B cell (primary cell): ENCODE measurements at regions not wholly inside any gene's neighbourhood (a gene's known extent, or its start where the extent isn't known, plus 50 kb on each side); places are given as distances from the start of the nearest gene placed in this dataset.

Experiments used
- ATAC-seq: fragments of 200-7000 bp; cut with Tn5 transposase; one replicate; pipeline ENCODE4 v1.10.0; 2021; ENCODE audit warnings: low read depth, mild to moderate bottlenecking, moderate number of reproducible peaks, moderate library complexity
- CTCF ChIA-PET: fragments of 350-600 bp; sonication (Branson Sonifier 250); formaldehyde crosslinking; loops from one replicate; lab custom pipeline; 2021; ENCODE audit warnings: antibody characterized with exemption, inconsistent platforms; lab: Charles Lee
- POLR2A ChIA-PET: fragments of 350-600 bp; sonication (Branson Sonifier 250); formaldehyde crosslinking; loops from one replicate; lab custom pipeline; 2021; ENCODE audit warnings: antibody characterized with exemption; lab: Charles Lee
- DNase-seq: peaks from one replicate; pipeline ENCODE4 v3.0.0; 2013
- H2AFZ ChIP-seq: 2 replicates; pipeline ENCODE4 v1.6.1; 2012; ENCODE audit warnings: mild to moderate bottlenecking, low read depth, low read length; ENCODE audit not compliant: insufficient read depth, poor library complexity, severe bottlenecking
- H3K27ac ChIP-seq, 2 donors: 1 replicate in 1 of 2; 2 replicates in 1 of 2; pipeline ENCODE4 v1.5.1; 2012 to 2013; ENCODE audit warnings: low read length in 2 of 2, mild to moderate bottlenecking in 2 of 2, moderate library complexity in 1 of 2
- H3K27me3 ChIP-seq, 4 experiments: fragments of 200-600 bp in 1 of 4; sonication (generic) in 1 of 4; replicated peaks in 1 of 4; 1 replicate in 2 of 4; 2 replicates in 2 of 4; pipeline versions ENCODE4 v1.6.1 to v1.7.0; 2013 to 2016; ENCODE audit warnings: low read length in 3 of 4, mild to moderate bottlenecking in 2 of 4, mixed read lengths in 1 of 4, moderate library complexity in 1 of 4; ENCODE audit not compliant: insufficient read depth in 4 of 4, control insufficient read depth in 3 of 4; ENCODE audit errors: control extremely low read depth in 1 of 4
- H3K36me3 ChIP-seq, 2 experiments: replicated peaks in 1 of 2; 1 replicate in 1 of 2; 2 replicates in 1 of 2; pipeline versions ENCODE4 v1.6.1 to v1.7.1; 2013; ENCODE audit warnings: low read length in 1 of 2; ENCODE audit not compliant: insufficient read depth in 2 of 2, control insufficient read depth in 1 of 2; ENCODE audit errors: control extremely low read depth in 1 of 2, extremely low read depth in 1 of 2
- H3K4me1 ChIP-seq, 2 donors: fragments of 200-600 bp in 1 of 2; sonication (generic) in 1 of 2; 1 replicate in 1 of 2; 2 replicates in 1 of 2; pipeline versions ENCODE4 v1.5.1 to v1.6.1; 2013 to 2017; ENCODE audit warnings: low read length in 2 of 2; ENCODE audit not compliant: control insufficient read depth in 2 of 2, insufficient read depth in 2 of 2
- H3K4me2 ChIP-seq: replicated peaks from 2 replicates; pipeline ENCODE3; 2012; ENCODE audit warnings: mild to moderate bottlenecking, low read depth, low read length; ENCODE audit not compliant: poor library complexity, severe bottlenecking
- H3K4me3 ChIP-seq, 5 experiments: fragments of 200-600 bp in 1 of 5; sonication (generic) in 1 of 5; 1 replicate in 3 of 5; 2 replicates in 2 of 5; pipeline versions ENCODE4 v1.5.1 to v1.7.0; 2011 to 2016; ENCODE audit warnings: low read length in 4 of 5, mild to moderate bottlenecking in 4 of 5, low read depth in 2 of 5, control low read depth in 1 of 5, moderate library complexity in 1 of 5; ENCODE audit not compliant: insufficient read depth in 1 of 5; ENCODE audit errors: control extremely low read depth in 1 of 5, extremely low read depth in 1 of 5
- H3K79me2 ChIP-seq: fragments of 200-600 bp; sonication (generic); one replicate; pipeline ENCODE4 v1.6.0; 2016; ENCODE audit warnings: low read length; ENCODE audit not compliant: control insufficient read depth, insufficient read depth
- H3K9ac ChIP-seq: fragments of 200-600 bp; sonication (generic); 2 replicates; pipeline ENCODE4 v1.6.1; 2017; ENCODE audit warnings: mild to moderate bottlenecking, low read length, moderate library complexity
- H3K9me3 ChIP-seq, 3 donors: one replicate each; pipeline versions ENCODE4 v1.6.1 to v1.7.1; 2013; ENCODE audit warnings: low read length in 2 of 3; ENCODE audit not compliant: control insufficient read depth in 2 of 3, insufficient read depth in 1 of 3; ENCODE audit errors: control extremely low read depth in 1 of 3
- H4K20me1 ChIP-seq: 2 replicates; pipeline ENCODE4 v1.6.0; 2012; ENCODE audit warnings: mild to moderate bottlenecking, low read length; ENCODE audit not compliant: insufficient read depth, control insufficient read depth, poor library complexity, severe bottlenecking
- H3K27ac Mint-ChIP-seq: one replicate; pipeline ENCODE4 v1.8.0; 2021; ENCODE audit warnings: mixed read lengths
- H3K27me3 Mint-ChIP-seq: one replicate; pipeline ENCODE4 v1.8.0; 2021; ENCODE audit warnings: mixed read lengths
- H3K4me1 Mint-ChIP-seq: one replicate; pipeline ENCODE4 v1.8.0; 2021; ENCODE audit warnings: mixed read lengths
- H3K4me3 Mint-ChIP-seq: one replicate; pipeline ENCODE4 v1.8.0; 2021; ENCODE audit warnings: mixed read lengths
- H3K9me3 Mint-ChIP-seq: one replicate; pipeline ENCODE4 v1.8.0; 2022; ENCODE audit warnings: mixed read lengths; ENCODE audit not compliant: insufficient read depth
- CTCF ChIP-seq: fragments of 200-600 bp; IDR thresholded peaks from one replicate; pipeline ENCODE4 v1.8.0; 2022; ENCODE audit warnings: antibody characterized with exemption, mild to moderate bottlenecking
- EZH2 ChIP-seq: IDR thresholded peaks from 2 replicates; pipeline ENCODE4 v1.6.1; 2012; ENCODE audit warnings: borderline replicate concordance, low read depth, mild to moderate bottlenecking, moderate library complexity, low read length; ENCODE audit not compliant: insufficient read depth, poor library complexity, severe bottlenecking
- WGBS: methylation state at CpG from one replicate; pipeline ENCODE4 v1.1.5; 2013; ENCODE audit warnings: missing lambda C conversion rate; ENCODE audit not compliant: insufficient coverage; 5-methylcytosine and 5-hydroxymethylcytosine counted together
- intact Hi-C: fragments of 100-400 bp; cut with micrococcal nuclease; formaldehyde crosslinking; loops from one replicate; pipeline ENCODE4 v1.10.0; 2022

GRCh38 chr16:26856271-26856670, 210.5 kb upstream of the C16orf82 start:
- no peak overlapping the region for H3K4me3 Mint-ChIP-seq
- DNase-seq, result no peak
- no peak overlapping the region for H3K4me2 ChIP-seq
- no peak overlapping the region for H3K27ac Mint-ChIP-seq
- no peaks in the 10 kb centered on the region for H3K27me3 ChIP-seq
- peaks cover 4% of the 10 kb centered on the region for H3K27me3 Mint-ChIP-seq
- no peaks in the 10 kb centered on the region for H4K20me1 ChIP-seq
- no peak overlapping the region for H3K27ac ChIP-seq
- POLR2A ChIA-PET, result no interaction called here
- H3K36me3 ChIP-seq, result no peaks in the 10 kb centered on the region
- no peak overlapping the region for H2AFZ ChIP-seq
- peaks cover 2 to 17% (median 15%) of the 10 kb centered on the region in 3 donors for H3K9me3 ChIP-seq
- ATAC-seq, result no peak
- TF ChIP-seq EZH2 (no peak), CTCF (no peak)
- H3K4me1 Mint-ChIP-seq, result no peaks in the 10 kb centered on the region
- H3K4me3 ChIP-seq, result no peak overlapping the region
- WGBS, result 82% methylated on average over 4 of the region's 4 CpGs
- no peak overlapping the region for H3K9ac ChIP-seq
- H3K4me1 ChIP-seq, result no peaks in the 10 kb centered on the region
- CTCF ChIA-PET, result no interaction called here
- intact Hi-C loops, result no loop called here
- no peaks in the 10 kb centered on the region for H3K79me2 ChIP-seq
- peaks cover 13% of the 10 kb centered on the region for H3K9me3 Mint-ChIP-seq

GRCh38 chr16:26856791-26857190, 209.9 kb upstream of the C16orf82 start:
- no peaks in the 10 kb centered on the region for H3K27me3 ChIP-seq
- peaks cover 2 to 19% (median 17%) of the 10 kb centered on the region in 3 donors for H3K9me3 ChIP-seq
- no peaks in the 10 kb centered on the region for H3K4me1 ChIP-seq
- no CpG with 5 or more reads among the region's 5 CpGs for WGBS
- no peaks in the 10 kb centered on the region for H3K36me3 ChIP-seq
- no peaks in the 10 kb centered on the region for H3K79me2 ChIP-seq
- Mint-ChIP-seq H3K4me3 (no peak overlapping the region), H3K9me3 (peaks cover 14% of the 10 kb centered on the region), H3K27me3 (peaks cover 4% of the 10 kb centered on the region), H3K4me1 (no peaks in the 10 kb centered on the region), H3K27ac (no peak overlapping the region)
- H3K9ac ChIP-seq, result no peak overlapping the region
- DNase-seq (no peak), ATAC-seq (no peak)
- POLR2A ChIA-PET, result no interaction called here
- intact Hi-C loops, result no loop called here
- H4K20me1 ChIP-seq, result no peaks in the 10 kb centered on the region
- CTCF ChIA-PET, result no interaction called here
- H2AFZ ChIP-seq, result no peak overlapping the region
- no peak overlapping the region for H3K27ac ChIP-seq
- no peak overlapping the region for H3K4me3 ChIP-seq
- no peak overlapping the region for H3K4me2 ChIP-seq
- no peak for TF ChIP-seq EZH2
- no peak for TF ChIP-seq CTCF
